ENCODE measurements at regions not wholly inside any gene's neighbourhood (a gene's known extent, or its start where the extent isn't known, plus 50 kb on each side); places are given as distances from the start of the nearest gene placed in this dataset.

- Mint-ChIP-seq H3K36me3 (ENCODE audit: insufficient read depth) (no peaks in the 10 kb centered on the region), H3K27me3 (peaks cover 24% of the 10 kb centered on the region), H3K4me3 (no peak overlapping the region), H3K27ac (ENCODE audit: low read depth) (no peak overlapping the region), H3K9me3 (no peaks in the 10 kb centered on the region), H3K4me1 (no peaks in the 10 kb centered on the region)
- DNase-seq (ENCODE audit: low spot score in 2 of 2) (no peak), ATAC-seq (replicated peaks; ENCODE audit: extremely low read depth, poor library complexity, severe bottlenecking) (no peak)
Measured at GRCh38 chr6:1491025-1491424, 101.6 kb downstream of the FOXF2 start.

GRCh38 chr6:1491591-1492319 lies 102.4 kb downstream of the FOXF2 start:
- no peak for ATAC-seq (replicated peaks; ENCODE audit: extremely low read depth, poor library complexity, severe bottlenecking)
- Mint-ChIP-seq H3K9me3 (no peaks in the 10 kb centered on the region), H3K27ac (ENCODE audit: low read depth) (no peak overlapping the region), H3K27me3 (peaks cover 31% of the 10 kb centered on the region), H3K4me3 (no peak overlapping the region), H3K4me1 (no peaks in the 10 kb centered on the region), H3K36me3 (ENCODE audit: insufficient read depth) (no peaks in the 10 kb centered on the region)
- no peak for DNase-seq (ENCODE audit: low spot score in 2 of 2)

- Mint-ChIP-seq H3K27me3 (peaks cover 33% of the 10 kb centered on the region), H3K4me3 (no peak overlapping the region), H3K4me1 (no peaks in the 10 kb centered on the region), H3K9me3 (no peaks in the 10 kb centered on the region), H3K36me3 (ENCODE audit: insufficient read depth) (no peaks in the 10 kb centered on the region), H3K27ac (ENCODE audit: low read depth) (no peak overlapping the region)
- ATAC-seq (replicated peaks; ENCODE audit: extremely low read depth, poor library complexity, severe bottlenecking) = no peak
- DNase-seq (ENCODE audit: low spot score in 2 of 2) = no peak
Measured at GRCh38 chr6:1494671-1495070, 105.3 kb downstream of the FOXF2 start.

- no peaks in the 10 kb centered on the region for H3K4me1 Mint-ChIP-seq
- H3K27ac Mint-ChIP-seq (ENCODE audit: low read depth) = no peak overlapping the region
- H3K27me3 Mint-ChIP-seq = peaks cover 33% of the 10 kb centered on the region
- no peaks in the 10 kb centered on the region for H3K36me3 Mint-ChIP-seq (ENCODE audit: insufficient read depth)
- DNase-seq (ENCODE audit: low spot score in 2 of 2) (no peak), ATAC-seq (replicated peaks; ENCODE audit: extremely low read depth, poor library complexity, severe bottlenecking) (no peak)
- no peaks in the 10 kb centered on the region for H3K9me3 Mint-ChIP-seq
- H3K4me3 Mint-ChIP-seq = no peak overlapping the region
Measured at GRCh38 chr6:1495344-1495743, 106.0 kb downstream of the FOXF2 start.

GRCh38 chr6:1496092-1496491 lies 106.7 kb downstream of the FOXF2 start:
- peaks cover 37% of the 10 kb centered on the region for H3K27me3 Mint-ChIP-seq
- H3K4me1 Mint-ChIP-seq = no peaks in the 10 kb centered on the region
- H3K36me3 Mint-ChIP-seq (ENCODE audit: insufficient read depth) = no peaks in the 10 kb centered on the region
- no peaks in the 10 kb centered on the region for H3K9me3 Mint-ChIP-seq
- DNase-seq (ENCODE audit: low spot score in 2 of 2) = no peak
- no peak overlapping the region for H3K27ac Mint-ChIP-seq (ENCODE audit: low read depth)
- ATAC-seq (replicated peaks; ENCODE audit: extremely low read depth, poor library complexity, severe bottlenecking) = no peak
- no peak overlapping the region for H3K4me3 Mint-ChIP-seq

GRCh38 chr6:1496836-1497760 lies 107.7 kb downstream of the FOXF2 start:
- no peaks in the 10 kb centered on the region for H3K4me1 Mint-ChIP-seq
- no peak for ATAC-seq (replicated peaks; ENCODE audit: extremely low read depth, poor library complexity, severe bottlenecking)
- no peak overlapping the region for H3K4me3 Mint-ChIP-seq
- H3K27me3 Mint-ChIP-seq = peaks cover 47% of the 10 kb centered on the region
- no peak overlapping the region for H3K27ac Mint-ChIP-seq (ENCODE audit: low read depth)
- DNase-seq (ENCODE audit: low spot score in 2 of 2) = no peak
- no peaks in the 10 kb centered on the region for H3K36me3 Mint-ChIP-seq (ENCODE audit: insufficient read depth)
- no peaks in the 10 kb centered on the region for H3K9me3 Mint-ChIP-seq

- Mint-ChIP-seq H3K27me3 (peaks cover 51% of the 10 kb centered on the region), H3K4me1 (no peaks in the 10 kb centered on the region), H3K9me3 (no peaks in the 10 kb centered on the region), H3K27ac (ENCODE audit: low read depth) (no peak overlapping the region), H3K36me3 (ENCODE audit: insufficient read depth) (no peaks in the 10 kb centered on the region), H3K4me3 (no peak overlapping the region)
- ATAC-seq (replicated peaks; ENCODE audit: extremely low read depth, poor library complexity, severe bottlenecking) = no peak
- no peak for DNase-seq (ENCODE audit: low spot score in 2 of 2)
Measured at GRCh38 chr6:1497761-1498105, 108.4 kb downstream of the FOXF2 start.

GRCh38 chr6:1498491-1499113 lies 109.2 kb downstream of the FOXF2 start:
- no peak for ATAC-seq (replicated peaks; ENCODE audit: extremely low read depth, poor library complexity, severe bottlenecking)
- Mint-ChIP-seq H3K27ac (ENCODE audit: low read depth) (no peak overlapping the region), H3K36me3 (ENCODE audit: insufficient read depth) (no peaks in the 10 kb centered on the region), H3K4me1 (no peaks in the 10 kb centered on the region), H3K9me3 (no peaks in the 10 kb centered on the region), H3K4me3 (no peak overlapping the region), H3K27me3 (peaks cover 51% of the 10 kb centered on the region)
- no peak for DNase-seq (ENCODE audit: low spot score in 2 of 2)

GRCh38 chr6:1499777-1500176 lies 109.9 kb upstream of the FOXC1 start:
- Mint-ChIP-seq H3K9me3 (no peaks in the 10 kb centered on the region), H3K4me3 (no peak overlapping the region), H3K4me1 (no peaks in the 10 kb centered on the region), H3K36me3 (ENCODE audit: insufficient read depth) (no peaks in the 10 kb centered on the region), H3K27ac (ENCODE audit: low read depth) (no peak overlapping the region), H3K27me3 (peaks cover 40% of the 10 kb centered on the region)
- ATAC-seq (replicated peaks; ENCODE audit: extremely low read depth, poor library complexity, severe bottlenecking) (no peak), DNase-seq (ENCODE audit: low spot score in 2 of 2) (no peak)

- Mint-ChIP-seq H3K4me1 (no peaks in the 10 kb centered on the region), H3K27me3 (peaks cover 40% of the 10 kb centered on the region), H3K9me3 (no peaks in the 10 kb centered on the region), H3K27ac (ENCODE audit: low read depth) (no peak overlapping the region), H3K36me3 (ENCODE audit: insufficient read depth) (no peaks in the 10 kb centered on the region), H3K4me3 (no peak overlapping the region)
- ATAC-seq (replicated peaks; ENCODE audit: extremely low read depth, poor library complexity, severe bottlenecking) (no peak), DNase-seq (ENCODE audit: low spot score in 2 of 2) (no peak)
Measured at GRCh38 chr6:1500913-1501312, 108.8 kb upstream of the FOXC1 start.

GRCh38 chr6:1502041-1502440 lies 107.7 kb upstream of the FOXC1 start:
- Mint-ChIP-seq H3K4me3 (no peak overlapping the region), H3K27me3 (peaks cover 40% of the 10 kb centered on the region), H3K27ac (ENCODE audit: low read depth) (no peak overlapping the region), H3K36me3 (ENCODE audit: insufficient read depth) (no peaks in the 10 kb centered on the region), H3K9me3 (no peaks in the 10 kb centered on the region), H3K4me1 (no peaks in the 10 kb centered on the region)
- no peak for ATAC-seq (replicated peaks; ENCODE audit: extremely low read depth, poor library complexity, severe bottlenecking)
- DNase-seq (ENCODE audit: low spot score in 2 of 2) = no peak

GRCh38 chr6:1503811-1504210 lies 105.9 kb upstream of the FOXC1 start:
- peaks cover 43% of the 10 kb centered on the region for H3K27me3 Mint-ChIP-seq
- no peaks in the 10 kb centered on the region for H3K36me3 Mint-ChIP-seq (ENCODE audit: insufficient read depth)
- H3K9me3 Mint-ChIP-seq = no peaks in the 10 kb centered on the region
- H3K27ac Mint-ChIP-seq (ENCODE audit: low read depth) = no peak overlapping the region
- DNase-seq (ENCODE audit: low spot score in 2 of 2) (no peak), ATAC-seq (replicated peaks; ENCODE audit: extremely low read depth, poor library complexity, severe bottlenecking) (no peak)
- no peaks in the 10 kb centered on the region for H3K4me1 Mint-ChIP-seq
- H3K4me3 Mint-ChIP-seq = no peak overlapping the region

GRCh38 chr6:1504465-1504864 lies 105.2 kb upstream of the FOXC1 start:
- ATAC-seq (replicated peaks; ENCODE audit: extremely low read depth, poor library complexity, severe bottlenecking) (no peak), DNase-seq (ENCODE audit: low spot score in 2 of 2) (no peak)
- Mint-ChIP-seq H3K9me3 (no peaks in the 10 kb centered on the region), H3K27ac (ENCODE audit: low read depth) (no peak overlapping the region), H3K27me3 (peaks cover 49% of the 10 kb centered on the region), H3K36me3 (ENCODE audit: insufficient read depth) (no peaks in the 10 kb centered on the region), H3K4me1 (no peaks in the 10 kb centered on the region), H3K4me3 (no peak overlapping the region)
